ENCODE measurements at regions not wholly inside any gene's neighbourhood (a gene's known extent, or its start where the extent isn't known, plus 50 kb on each side); places are given as distances from the start of the nearest gene placed in this dataset.

GRCh38 chr7:156178214-156178613 lies 366.0 kb upstream of the SHH start:
- TF ChIP-seq EZH2 (IDR thresholded peaks at IDR 0.05; ENCODE audit: low read length, missing control alignments) (no peak), CTCF (conservative IDR thresholded peaks at IDR 0.05 in 1 of 2, IDR thresholded peaks at IDR 0.05 in 1 of 2; ENCODE audit: low read depth in 1 of 2, low read length in 2 of 2) (no peak)
